Colonic mucosa (tissue), 4 donors: ENCODE measurements at regions not wholly inside any gene's neighbourhood (a gene's known extent, or its start where the extent isn't known, plus 50 kb on each side); places are given as distances from the start of the nearest gene placed in this dataset.

Source experiments
- DNase-seq: peaks from one replicate; pipeline ENCODE4 v3.0.0-alpha.2; 2020
- H3K27ac ChIP-seq: fragments of 200-600 bp; one replicate; pipeline ENCODE4 v1.8.0; 2021
- H3K27me3 ChIP-seq: fragments of 200-600 bp; one replicate; pipeline ENCODE4 v1.8.0; 2021
- H3K36me3 ChIP-seq: fragments of 200-600 bp; one replicate; pipeline ENCODE4 v1.8.0; 2021
- H3K4me1 ChIP-seq: fragments of 200-600 bp; one replicate; pipeline ENCODE4 v1.8.0; 2021; ENCODE audit warnings: mild to moderate bottlenecking
- H3K4me3 ChIP-seq: fragments of 200-600 bp; one replicate; pipeline ENCODE4 v1.8.0; 2021
- H3K9ac ChIP-seq, 2 donors: one replicate each; pipeline ENCODE4 v1.7.0; 2013; ENCODE audit warnings: control low read depth in 2 of 2, low read depth in 2 of 2, low read length in 2 of 2
- H3K9me3 ChIP-seq: fragments of 200-600 bp; one replicate; pipeline ENCODE4 v1.8.0; 2021
- CTCF ChIP-seq: fragments of 200-600 bp; IDR thresholded peaks from one replicate; pipeline ENCODE4 v1.8.0; 2022; ENCODE audit warnings: antibody characterized with exemption, mild to moderate bottlenecking
- intact Hi-C: fragments of 100-400 bp; cut with DNase I; formaldehyde crosslinking; loops from one replicate; pipeline ENCODE4 v1.14.1; 2022
- donor health status: healthy.
- donor health status: DM: no; HTN: no; CAD: no.
- donor health status: DM: no; HTN: no; CAD: no.

GRCh38 chr13:97148894-97149293, 73.2 kb upstream of the MBNL2 start:
- Histone ChIP-seq H3K4me1 (no peaks in the 10 kb centered on the region), H3K9me3 (no peaks in the 10 kb centered on the region), H3K36me3 (no peaks in the 10 kb centered on the region), H3K4me3 (no peak overlapping the region), H3K9ac (no peak overlapping the region), H3K27me3 (no peaks in the 10 kb centered on the region), H3K27ac (no peak overlapping the region)
- no peak for TF ChIP-seq CTCF
- intact Hi-C loops = no loop called here
- DNase-seq = no peak

GRCh38 chr13:97160421-97160820, 61.7 kb upstream of the MBNL2 start:
- no peak for DNase-seq
- Histone ChIP-seq H3K4me3 (no peak overlapping the region), H3K27ac (no peak overlapping the region), H3K27me3 (no peaks in the 10 kb centered on the region), H3K9me3 (no peaks in the 10 kb centered on the region), H3K36me3 (no peaks in the 10 kb centered on the region), H3K4me1 (no peaks in the 10 kb centered on the region), H3K9ac (no peak overlapping the region)
- no peak for TF ChIP-seq CTCF
- intact Hi-C loops = no loop called here

- no peaks in the 10 kb centered on the region for H3K27me3 ChIP-seq
- H3K4me1 ChIP-seq = peaks cover 4% of the 10 kb centered on the region
- no peak overlapping the region for H3K4me3 ChIP-seq
- H3K27ac ChIP-seq = no peak overlapping the region
- intact Hi-C loops = no loop called here
- H3K9me3 ChIP-seq = no peaks in the 10 kb centered on the region
- no peak for DNase-seq
- TF ChIP-seq CTCF = no peak
- no peak overlapping the region for H3K9ac ChIP-seq
- H3K36me3 ChIP-seq = no peaks in the 10 kb centered on the region
Observed at GRCh38 chr13:97161582-97162231, 60.4 kb upstream of the MBNL2 start.

GRCh38 chr13:97165502-97166425, 56.4 kb upstream of the MBNL2 start:
- TF ChIP-seq CTCF = no peak

GRCh38 chr13:97171136-97171535, 51.0 kb upstream of the MBNL2 start:
- intact Hi-C loops = no loop called here
- Histone ChIP-seq H3K9ac (no peak overlapping the region), H3K27ac (no peak overlapping the region), H3K27me3 (no peaks in the 10 kb centered on the region), H3K4me1 (peaks cover 3% of the 10 kb centered on the region), H3K9me3 (no peaks in the 10 kb centered on the region), H3K36me3 (no peaks in the 10 kb centered on the region), H3K4me3 (no peak overlapping the region)
- no peak for DNase-seq
- no peak for TF ChIP-seq CTCF

More at GRCh38 chr13:97165502-97166425, 56.4 kb upstream of the MBNL2 start:
- H3K9me3 ChIP-seq = no peaks in the 10 kb centered on the region
- H3K36me3 ChIP-seq = no peaks in the 10 kb centered on the region
- no peaks in the 10 kb centered on the region for H3K27me3 ChIP-seq
- H3K4me3 ChIP-seq = no peak overlapping the region
- no peak overlapping the region for H3K9ac ChIP-seq
- DNase-seq = no peak
- peaks cover 4% of the 10 kb centered on the region for H3K4me1 ChIP-seq
- intact Hi-C loops = no loop called here
- no peak overlapping the region for H3K27ac ChIP-seq
